OCI-LY7 (cell line): ENCODE measurements at regions not wholly inside any gene's neighbourhood (a gene's known extent, or its start where the extent isn't known, plus 50 kb on each side); places are given as distances from the start of the nearest gene placed in this dataset.

Source experiments
- BruUV-seq: library from RNA; stranded (reverse); fragments of 400-500 nt; replicated peaks from 2 replicates; lab custom pipeline; 2021; lab: Mats Ljungman, UMichigan
- CTCF ChIA-PET: fragments of 300-600 bp; sonication (Branson Sonifier 250); formaldehyde crosslinking; loops from one replicate; lab custom pipeline; 2022; ENCODE audit warnings: antibody characterized with exemption; ENCODE audit not compliant: unreplicated experiment; lab: Charles Lee
- POLR2A ChIA-PET: fragments of 300-600 bp; sonication (Branson Sonifier 250); formaldehyde crosslinking; loops from one replicate; lab custom pipeline; 2022; ENCODE audit warnings: antibody characterized with exemption; lab: Charles Lee
- DNase-seq: peaks from one replicate; pipeline ENCODE4 v3.0.0-alpha.2; 2015; ENCODE audit warnings: low spot score
- H2AFZ ChIP-seq: fragments of 200-600 bp; sonication (generic), shearing (Covaris generic); 2 replicates; pipeline ENCODE4 v1.6.1; 2014; ENCODE audit warnings: mild to moderate bottlenecking, antibody characterized with exemption, low read length, moderate library complexity
- H3K27ac ChIP-seq: fragments of 200-600 bp; sonication (generic); 2 replicates; pipeline ENCODE4 v1.5.1; 2014; ENCODE audit warnings: mixed run types, low read depth, mild to moderate bottlenecking, moderate library complexity, low read length, inconsistent platforms; ENCODE audit not compliant: poor library complexity, severe bottlenecking
- H3K36me3 ChIP-seq: fragments of 200-600 bp; sonication (generic); 2 replicates; pipeline ENCODE4 v1.6.1; 2014; ENCODE audit warnings: mild to moderate bottlenecking, antibody characterized with exemption, low read length, moderate library complexity, mixed read lengths; ENCODE audit not compliant: insufficient read depth
- H3K4me1 ChIP-seq: fragments of 200-600 bp; sonication (generic); 2 replicates; pipeline ENCODE4 v1.5.1; 2014; ENCODE audit warnings: mild to moderate bottlenecking, low read length; ENCODE audit not compliant: insufficient read depth, poor library complexity, severe bottlenecking
- H3K4me2 ChIP-seq: fragments of 200-600 bp; sonication (generic); 2 replicates; pipeline ENCODE4 v1.6.1; 2014; ENCODE audit warnings: mild to moderate bottlenecking, low read length
- H3K4me3 ChIP-seq: fragments of 200-600 bp; sonication (generic); 2 replicates; pipeline ENCODE4 v1.5.1; 2014; ENCODE audit warnings: mild to moderate bottlenecking, low read depth, low read length; ENCODE audit not compliant: poor library complexity, severe bottlenecking
- H3K79me2 ChIP-seq: fragments of 200-600 bp; sonication (generic); 2 replicates; pipeline ENCODE4 v1.6.1; 2016; ENCODE audit warnings: low read depth, mild to moderate bottlenecking, low read length, moderate library complexity, mixed read lengths; ENCODE audit not compliant: insufficient read depth
- H3K9me2 ChIP-seq: fragments of 200-600 bp; sonication (generic); 2 replicates; pipeline ENCODE4 v1.6.1; 2016; ENCODE audit warnings: mild to moderate bottlenecking, low read length, mixed read lengths; ENCODE audit not compliant: insufficient read depth
- H3K9me3 ChIP-seq: fragments of 200-600 bp; sonication (generic); 2 replicates; pipeline ENCODE4 v1.6.1; 2014; ENCODE audit warnings: mild to moderate bottlenecking, mixed run types, low read length, mixed read lengths
- H4K20me1 ChIP-seq: fragments of 200-600 bp; sonication (generic); 2 replicates; pipeline ENCODE4 v1.6.1; 2014; ENCODE audit warnings: mild to moderate bottlenecking, antibody characterized with exemption, low read length, moderate library complexity, mixed read lengths; ENCODE audit not compliant: insufficient read depth
- EZH2phosphoT487 ChIP-seq: fragments of 200-600 bp; sonication (generic); IDR thresholded peaks from 2 replicates; pipeline ENCODE4 v1.6.1; 2018; ENCODE audit warnings: low read depth, borderline replicate concordance, mild to moderate bottlenecking, mixed run types, antibody characterized with exemption, low read length, moderate library complexity, mixed read lengths
- intact Hi-C: fragments of 100-400 bp; cut with micrococcal nuclease; formaldehyde crosslinking; loops from one replicate; pipeline ENCODE4 v1.10.0; 2022; ENCODE audit not compliant: unreplicated experiment
- TF ChIP-seq, protein P1 (sequence below): fragments of 200-600 bp; sonication (generic); conservative IDR thresholded peaks from 2 replicates; pipeline ENCODE4 v1.5.1; 2014; ENCODE audit warnings: mild to moderate bottlenecking, antibody characterized with exemption, low read length, moderate library complexity, mixed read lengths

GRCh38 chr18:44620812-44621211 is 59.9 kb upstream of the SETBP1 start:
- TF ChIP-seq, protein P1, sequence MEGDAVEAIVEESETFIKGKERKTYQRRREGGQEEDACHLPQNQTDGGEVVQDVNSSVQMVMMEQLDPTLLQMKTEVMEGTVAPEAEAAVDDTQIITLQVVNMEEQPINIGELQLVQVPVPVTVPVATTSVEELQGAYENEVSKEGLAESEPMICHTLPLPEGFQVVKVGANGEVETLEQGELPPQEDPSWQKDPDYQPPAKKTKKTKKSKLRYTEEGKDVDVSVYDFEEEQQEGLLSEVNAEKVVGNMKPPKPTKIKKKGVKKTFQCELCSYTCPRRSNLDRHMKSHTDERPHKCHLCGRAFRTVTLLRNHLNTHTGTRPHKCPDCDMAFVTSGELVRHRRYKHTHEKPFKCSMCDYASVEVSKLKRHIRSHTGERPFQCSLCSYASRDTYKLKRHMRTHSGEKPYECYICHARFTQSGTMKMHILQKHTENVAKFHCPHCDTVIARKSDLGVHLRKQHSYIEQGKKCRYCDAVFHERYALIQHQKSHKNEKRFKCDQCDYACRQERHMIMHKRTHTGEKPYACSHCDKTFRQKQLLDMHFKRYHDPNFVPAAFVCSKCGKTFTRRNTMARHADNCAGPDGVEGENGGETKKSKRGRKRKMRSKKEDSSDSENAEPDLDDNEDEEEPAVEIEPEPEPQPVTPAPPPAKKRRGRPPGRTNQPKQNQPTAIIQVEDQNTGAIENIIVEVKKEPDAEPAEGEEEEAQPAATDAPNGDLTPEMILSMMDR = no peak
- TF ChIP-seq EZH2phosphoT487 = no peak
- Histone ChIP-seq H3K9me2 (no peaks in the 10 kb centered on the region), H3K4me3 (no peak overlapping the region), H4K20me1 (no peaks in the 10 kb centered on the region), H3K4me1 (no peaks in the 10 kb centered on the region), H3K4me2 (no peak overlapping the region), H3K9me3 (no peaks in the 10 kb centered on the region), H3K36me3 (no peaks in the 10 kb centered on the region), H3K79me2 (no peaks in the 10 kb centered on the region), H3K27ac (no peak overlapping the region), H2AFZ (no peak overlapping the region)
- CTCF ChIA-PET = no interaction called here
- no peak for DNase-seq
- BruUV-seq = no TSS peak
- POLR2A ChIA-PET = no interaction called here
- intact Hi-C loops = no loop called here

DNA sequence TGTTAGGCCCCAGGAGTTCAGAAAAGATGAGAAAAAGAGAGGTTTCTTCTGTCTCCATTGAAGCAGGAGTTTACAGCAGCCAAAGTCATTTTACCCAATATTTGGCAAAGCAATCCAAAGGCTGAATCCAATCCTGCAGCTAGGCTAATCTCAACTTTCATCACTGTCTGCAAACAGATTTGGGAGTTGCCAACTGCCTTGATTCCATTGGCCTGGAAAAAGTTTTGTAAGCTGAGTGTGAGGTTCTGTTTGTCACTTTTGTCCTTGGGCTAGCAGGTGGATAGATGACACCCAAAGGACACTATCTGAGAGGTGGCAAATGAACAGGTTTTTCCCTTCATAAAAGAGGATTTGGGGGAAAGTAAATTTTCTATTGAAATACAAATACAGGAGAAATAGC is 56.6 kb upstream of the SETBP1 start:
- no TSS peak for BruUV-seq
- H3K4me1 ChIP-seq = no peaks in the 10 kb centered on the region
- DNase-seq = no peak
- H3K4me2 ChIP-seq = no peak overlapping the region
- no peak overlapping the region for H3K4me3 ChIP-seq
- TF ChIP-seq, protein P1 = no peak
- no peaks in the 10 kb centered on the region for H3K9me2 ChIP-seq
- no peak overlapping the region for H3K27ac ChIP-seq
- CTCF ChIA-PET = no interaction called here
- H2AFZ ChIP-seq = no peak overlapping the region
- H3K9me3 ChIP-seq = no peaks in the 10 kb centered on the region
- no peaks in the 10 kb centered on the region for H3K36me3 ChIP-seq
- POLR2A ChIA-PET = interaction anchor here (0.9 kb wide), 1 partner anchor 15 kb away, joined by 3 read pairs; no protein-coding TSS in a partner anchor
- intact Hi-C loops = no loop called here
- no peaks in the 10 kb centered on the region for H4K20me1 ChIP-seq
- H3K79me2 ChIP-seq = no peaks in the 10 kb centered on the region

GRCh38 chr18:44625386-44625785 is 55.3 kb upstream of the SETBP1 start:
- intact Hi-C loops = no loop called here
- no peak overlapping the region for H3K4me3 ChIP-seq
- no TSS peak for BruUV-seq
- H2AFZ ChIP-seq = no peak overlapping the region
- no peaks in the 10 kb centered on the region for H3K9me2 ChIP-seq
- no peak overlapping the region for H3K4me2 ChIP-seq
- no peaks in the 10 kb centered on the region for H4K20me1 ChIP-seq
- H3K79me2 ChIP-seq = no peaks in the 10 kb centered on the region
- no peaks in the 10 kb centered on the region for H3K9me3 ChIP-seq
- ChIA-PET POLR2A (no interaction called here), CTCF (no interaction called here)
- no peak overlapping the region for H3K27ac ChIP-seq
- TF ChIP-seq, protein P1 = no peak
- TF ChIP-seq EZH2phosphoT487 = no peak
- DNase-seq = no peak
- no peaks in the 10 kb centered on the region for H3K36me3 ChIP-seq
- H3K4me1 ChIP-seq = no peaks in the 10 kb centered on the region
